ENCODE measurements at regions not wholly inside any gene's neighbourhood (a gene's known extent, or its start where the extent isn't known, plus 50 kb on each side); places are given as distances from the start of the nearest gene placed in this dataset.
"Not testable (repeated sequence)": the region's sequence is repeated elsewhere in the genome, so short reads cannot be mapped to it uniquely, and the experiment has no call there.

DNA sequence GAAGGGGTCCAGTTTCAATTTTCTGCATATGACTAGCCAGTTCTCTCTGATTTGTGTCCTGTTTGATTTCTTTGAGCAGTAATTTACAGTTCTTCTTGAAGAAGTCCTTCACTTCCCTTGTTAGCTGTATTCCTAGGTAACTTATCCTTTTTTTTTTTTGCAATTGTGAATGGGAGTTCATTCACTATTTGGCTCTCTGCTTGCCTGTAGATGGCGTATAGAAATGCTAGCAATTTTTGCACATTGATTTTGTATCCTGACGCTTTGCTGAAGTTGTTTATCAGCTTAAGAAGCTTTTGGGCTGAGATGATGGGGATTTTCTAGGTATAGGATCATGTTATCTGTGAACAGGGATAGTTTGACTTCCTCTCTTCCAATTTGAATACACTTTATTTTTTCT is 77.6 kb upstream of the NID2 start:
- Histone ChIP-seq H3K4me1 (no peaks in the 10 kb centered on the region), H3K36me3 (no peaks in the 10 kb centered on the region), H3K9me3 (no peaks in the 10 kb centered on the region), H3K4me3 (replicated peaks in 1 of 3) (no peak overlapping the region), H3K27ac (no peak overlapping the region), H3K27me3 (no peaks in the 10 kb centered on the region)
- no peak for DNase-seq
- intact Hi-C loops (cut with DNase I): no loop called here
- TF ChIP-seq, protein P1, sequence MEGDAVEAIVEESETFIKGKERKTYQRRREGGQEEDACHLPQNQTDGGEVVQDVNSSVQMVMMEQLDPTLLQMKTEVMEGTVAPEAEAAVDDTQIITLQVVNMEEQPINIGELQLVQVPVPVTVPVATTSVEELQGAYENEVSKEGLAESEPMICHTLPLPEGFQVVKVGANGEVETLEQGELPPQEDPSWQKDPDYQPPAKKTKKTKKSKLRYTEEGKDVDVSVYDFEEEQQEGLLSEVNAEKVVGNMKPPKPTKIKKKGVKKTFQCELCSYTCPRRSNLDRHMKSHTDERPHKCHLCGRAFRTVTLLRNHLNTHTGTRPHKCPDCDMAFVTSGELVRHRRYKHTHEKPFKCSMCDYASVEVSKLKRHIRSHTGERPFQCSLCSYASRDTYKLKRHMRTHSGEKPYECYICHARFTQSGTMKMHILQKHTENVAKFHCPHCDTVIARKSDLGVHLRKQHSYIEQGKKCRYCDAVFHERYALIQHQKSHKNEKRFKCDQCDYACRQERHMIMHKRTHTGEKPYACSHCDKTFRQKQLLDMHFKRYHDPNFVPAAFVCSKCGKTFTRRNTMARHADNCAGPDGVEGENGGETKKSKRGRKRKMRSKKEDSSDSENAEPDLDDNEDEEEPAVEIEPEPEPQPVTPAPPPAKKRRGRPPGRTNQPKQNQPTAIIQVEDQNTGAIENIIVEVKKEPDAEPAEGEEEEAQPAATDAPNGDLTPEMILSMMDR (IDR thresholded peaks at IDR 0.05): no peak
- TF ChIP-seq POLR2A (IDR thresholded peaks at IDR 0.05): no peak
- WGBS, 2 donors: 19 to 28% methylated on average over 2 of the region's 2 CpGs

DNA sequence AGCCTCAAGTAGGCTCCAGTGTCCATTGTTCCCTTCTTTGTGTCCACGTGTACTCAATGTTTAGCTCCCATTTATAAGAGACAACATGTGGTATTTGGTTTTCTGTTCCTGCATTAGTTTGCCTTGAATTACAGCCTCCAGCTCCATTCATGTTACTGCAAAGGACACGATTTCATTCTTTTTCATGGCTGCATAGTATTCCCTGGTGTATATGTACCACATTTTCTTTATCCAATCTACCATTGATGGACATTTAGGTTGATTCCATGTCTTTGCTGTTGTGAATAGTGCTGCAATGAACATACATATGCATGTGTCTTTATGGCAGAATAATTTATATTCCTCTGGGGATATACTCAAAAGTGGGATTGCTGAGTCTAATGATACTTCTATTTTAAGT is 75.2 kb upstream of the NID2 start:
- intact Hi-C loops (cut with DNase I); DNase-seq; H3K27ac ChIP-seq; H3K4me3 ChIP-seq (replicated peaks in 1 of 3); H3K36me3 ChIP-seq; H3K27me3 ChIP-seq; H3K4me1 ChIP-seq; H3K9me3 ChIP-seq: not testable (repeated sequence)
- 91 to 93% methylated on average over 2 of the region's 2 CpGs for WGBS, 2 donors

DNA sequence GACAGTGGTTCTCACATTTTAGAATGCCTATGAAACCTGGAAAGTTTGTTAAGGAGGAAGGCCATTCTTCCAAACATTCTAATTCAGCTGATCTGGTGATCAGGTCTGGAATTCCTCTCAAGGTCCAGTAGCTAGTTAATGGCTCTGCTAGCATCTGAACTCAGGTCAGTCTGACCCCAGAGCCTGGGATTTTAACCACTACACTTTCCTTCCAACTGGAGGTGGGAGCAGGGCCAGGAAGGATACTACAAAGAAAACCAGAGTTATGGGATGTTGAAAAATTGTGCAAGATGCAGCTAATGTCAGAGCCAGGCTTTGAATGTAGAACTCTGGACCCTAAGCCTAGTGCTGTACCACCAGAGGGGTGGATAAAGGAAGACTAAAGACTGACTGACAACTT is 73.6 kb upstream of the NID2 start:
- intact Hi-C loops (cut with DNase I): no loop called here
- no peaks in the 10 kb centered on the region for H3K4me1 ChIP-seq
- no peak for DNase-seq
- H3K4me3 ChIP-seq (replicated peaks in 1 of 3): no peak overlapping the region
- H3K27me3 ChIP-seq: no peaks in the 10 kb centered on the region
- no peaks in the 10 kb centered on the region for H3K9me3 ChIP-seq
- no peak overlapping the region for H3K27ac ChIP-seq
- TF ChIP-seq POLR2A (IDR thresholded peaks at IDR 0.05): no peak
- TF ChIP-seq, protein P1 (IDR thresholded peaks at IDR 0.05): no peak
- H3K36me3 ChIP-seq: no peaks in the 10 kb centered on the region

DNA sequence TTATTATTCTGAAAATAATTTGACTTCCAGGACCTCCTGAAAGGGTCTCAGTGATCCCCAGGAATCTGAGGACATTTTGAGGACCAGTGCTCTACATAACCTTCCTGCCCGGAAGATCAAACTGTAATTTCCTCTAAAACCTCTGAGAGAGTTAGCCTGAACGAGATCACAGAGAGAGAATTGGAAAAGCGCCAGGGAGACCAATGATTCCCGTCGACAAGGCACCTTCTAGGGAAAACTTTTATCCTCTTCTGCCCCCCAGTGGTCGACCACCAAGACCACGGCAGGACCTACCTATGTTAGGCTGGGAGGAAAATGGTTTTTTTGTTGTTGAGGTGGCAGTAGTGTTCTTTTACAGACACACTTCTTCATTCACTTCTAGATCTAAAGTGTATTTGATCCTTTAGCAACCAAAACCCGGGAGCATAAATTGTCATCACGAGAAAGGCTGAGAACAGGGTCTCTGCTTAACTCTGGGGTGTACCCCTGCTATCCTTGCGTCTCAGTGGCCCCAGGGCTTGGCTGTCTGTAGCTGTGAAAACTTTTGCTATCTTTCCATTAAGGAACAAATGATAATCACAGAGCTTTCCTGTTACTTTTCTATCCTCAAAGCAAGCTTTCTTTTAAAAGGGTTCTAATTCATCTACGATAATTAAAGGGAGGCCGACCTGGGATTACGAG is 62.9 kb upstream of the NID2 start:
- intact Hi-C loops (cut with DNase I): loop anchor here (5.0 kb wide), 1 partner anchor 134 kb away; no protein-coding TSS in a partner anchor
- peak; percentile 87 to 90 for DNase-seq
- peak overlapping the region in 2 of 3 donors; percentile 14 to 39 for H3K27ac ChIP-seq
- no peak overlapping the region for H3K4me3 ChIP-seq (replicated peaks in 1 of 3)
- H3K9me3 ChIP-seq: no peaks in the 10 kb centered on the region
- H3K4me1 ChIP-seq: peaks cover 0 to 8% of the 10 kb centered on the region in 2 donors
- H3K36me3 ChIP-seq: no peaks in the 10 kb centered on the region
- WGBS, 2 donors: 29 to 31% methylated on average over 13 of the region's 13 CpGs
- no peak for TF ChIP-seq POLR2A (IDR thresholded peaks at IDR 0.05)
- TF ChIP-seq, protein P1 (IDR thresholded peaks at IDR 0.05): peak; percentile 52 to 93 (median 78)
- no peaks in the 10 kb centered on the region for H3K27me3 ChIP-seq

DNA sequence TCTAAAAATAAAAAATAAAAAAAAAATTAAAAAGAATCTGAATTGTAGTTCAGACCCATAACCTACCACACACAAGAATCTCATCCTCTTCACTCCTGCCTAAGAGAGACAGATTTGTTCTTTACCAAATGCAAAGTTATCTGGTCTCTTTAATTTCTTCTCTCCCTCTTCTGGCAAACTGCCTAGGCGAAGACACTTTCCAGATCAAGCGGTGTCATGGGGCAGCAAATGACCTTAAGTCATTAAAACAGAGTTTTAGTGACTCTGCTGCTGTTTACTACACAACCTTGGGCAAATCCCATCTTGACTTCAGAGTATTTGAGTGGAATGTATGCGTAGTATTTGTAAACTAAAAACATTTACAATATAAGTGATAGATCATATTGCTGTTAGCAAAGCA is 60.9 kb upstream of the NID2 start:
- Histone ChIP-seq H3K4me1 (peaks cover 0 to 8% of the 10 kb centered on the region in 2 donors), H3K27me3 (no peaks in the 10 kb centered on the region), H3K27ac (no peak overlapping the region), H3K36me3 (no peaks in the 10 kb centered on the region), H3K9me3 (no peaks in the 10 kb centered on the region), H3K4me3 (replicated peaks in 1 of 3) (no peak overlapping the region)
- 84% methylated on average over 3 of the region's 3 CpGs for WGBS, 2 donors
- no peak for DNase-seq
- intact Hi-C loops (cut with DNase I): loop anchor here (5.0 kb wide), 1 partner anchor 132 kb away; no protein-coding TSS in a partner anchor
- TF ChIP-seq, protein P1 (IDR thresholded peaks at IDR 0.05): no peak
- TF ChIP-seq POLR2A (IDR thresholded peaks at IDR 0.05): no peak

Data from thyroid gland (tissue), 4 donors.